ENCODE measurements at regions not wholly inside any gene's neighbourhood (a gene's known extent, or its start where the extent isn't known, plus 50 kb on each side); places are given as distances from the start of the nearest gene placed in this dataset.

DNA sequence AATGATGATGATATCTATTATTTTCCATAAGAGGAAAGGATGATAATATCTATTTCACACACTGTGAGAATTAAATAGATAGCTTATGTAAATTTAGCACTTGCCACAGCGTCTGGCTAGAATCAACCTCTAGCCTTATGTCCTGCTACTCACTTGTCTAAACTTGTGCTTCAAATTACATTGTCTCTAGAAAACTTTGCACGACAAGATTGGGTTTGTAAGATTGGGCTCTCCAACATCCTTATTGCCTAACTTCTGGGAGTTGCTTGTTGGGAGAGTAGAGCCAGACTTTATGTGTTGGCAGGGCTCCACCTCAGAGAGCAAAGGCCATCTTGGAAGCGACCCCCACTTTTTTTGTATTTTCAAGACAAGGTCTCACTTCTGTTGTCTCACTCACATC is 50.0 kb upstream of the POGK start:
- no peaks in the 10 kb centered on the region for H3K4me1 ChIP-seq
- 72 to 75% methylated on average over 3 of the region's 3 CpGs for WGBS, 2 donors
- DNase-seq (no peak), ATAC-seq (ENCODE audit: low FRiP score in 2 of 2) (no peak)
- H3K27ac ChIP-seq = no peak overlapping the region
- no peaks in the 10 kb centered on the region for H3K36me3 ChIP-seq
- H3K9me3 ChIP-seq = no peaks in the 10 kb centered on the region
- no peaks in the 10 kb centered on the region for H3K27me3 ChIP-seq
- H3K4me3 ChIP-seq = no peak overlapping the region
- TF ChIP-seq, protein P1, sequence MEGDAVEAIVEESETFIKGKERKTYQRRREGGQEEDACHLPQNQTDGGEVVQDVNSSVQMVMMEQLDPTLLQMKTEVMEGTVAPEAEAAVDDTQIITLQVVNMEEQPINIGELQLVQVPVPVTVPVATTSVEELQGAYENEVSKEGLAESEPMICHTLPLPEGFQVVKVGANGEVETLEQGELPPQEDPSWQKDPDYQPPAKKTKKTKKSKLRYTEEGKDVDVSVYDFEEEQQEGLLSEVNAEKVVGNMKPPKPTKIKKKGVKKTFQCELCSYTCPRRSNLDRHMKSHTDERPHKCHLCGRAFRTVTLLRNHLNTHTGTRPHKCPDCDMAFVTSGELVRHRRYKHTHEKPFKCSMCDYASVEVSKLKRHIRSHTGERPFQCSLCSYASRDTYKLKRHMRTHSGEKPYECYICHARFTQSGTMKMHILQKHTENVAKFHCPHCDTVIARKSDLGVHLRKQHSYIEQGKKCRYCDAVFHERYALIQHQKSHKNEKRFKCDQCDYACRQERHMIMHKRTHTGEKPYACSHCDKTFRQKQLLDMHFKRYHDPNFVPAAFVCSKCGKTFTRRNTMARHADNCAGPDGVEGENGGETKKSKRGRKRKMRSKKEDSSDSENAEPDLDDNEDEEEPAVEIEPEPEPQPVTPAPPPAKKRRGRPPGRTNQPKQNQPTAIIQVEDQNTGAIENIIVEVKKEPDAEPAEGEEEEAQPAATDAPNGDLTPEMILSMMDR (IDR thresholded peaks at IDR 0.05) = no peak
